NCI-H1048 (cell line): ENCODE measurements at regions not wholly inside any gene's neighbourhood (a gene's known extent, or its start where the extent isn't known, plus 50 kb on each side); places are given as distances from the start of the nearest gene placed in this dataset.
"Not testable (repeated sequence)": the region's sequence is repeated elsewhere in the genome, so short reads cannot be mapped to it uniquely, and the experiment has no call there.

ENCODE experiments used
- DNase-seq: peaks from one replicate; lab custom pipeline; 2025; lab: John Stamatoyannopoulos, UW

DNA sequence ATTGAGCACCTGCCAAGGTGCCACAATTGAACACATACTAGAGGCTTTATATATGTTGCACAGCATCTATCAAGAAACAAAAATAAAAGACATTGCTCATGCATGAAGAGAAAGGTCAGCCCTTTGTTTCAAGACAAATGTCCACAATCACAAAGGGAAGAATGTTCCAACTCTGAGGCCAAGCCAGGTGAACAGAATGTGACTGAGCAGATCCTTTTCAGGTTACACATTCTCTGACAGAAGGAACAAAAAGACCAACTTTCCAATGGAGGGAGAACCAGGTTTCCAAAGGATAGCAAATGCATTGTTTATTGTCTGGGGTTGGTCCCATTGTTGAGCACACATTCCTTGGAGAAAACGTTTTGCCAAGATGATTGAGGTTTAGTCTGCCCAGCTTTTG, 50.2 kb upstream of the FAM174B start:
- no peak for DNase-seq

DNA sequence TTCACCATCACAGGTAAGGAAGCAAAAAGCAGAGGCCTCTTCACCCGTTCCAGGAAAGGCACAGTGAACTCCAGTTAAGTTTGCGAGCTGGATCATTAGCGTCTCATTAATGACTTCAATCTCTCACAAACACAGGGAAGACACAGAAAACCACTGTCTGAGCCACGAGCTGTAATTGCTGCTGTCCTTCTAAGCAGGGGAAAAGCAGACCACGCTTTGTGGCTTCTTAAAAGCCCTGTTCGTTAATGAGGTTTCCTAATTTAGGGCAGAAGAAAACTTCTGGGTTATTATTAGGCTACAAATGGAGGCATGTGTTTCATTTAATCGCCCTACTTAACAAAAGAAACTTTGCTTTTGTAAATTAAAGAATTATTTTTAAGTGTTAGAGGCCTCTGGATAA, 50.6 kb upstream of the FAM174B start:
- no peak for DNase-seq

DNA sequence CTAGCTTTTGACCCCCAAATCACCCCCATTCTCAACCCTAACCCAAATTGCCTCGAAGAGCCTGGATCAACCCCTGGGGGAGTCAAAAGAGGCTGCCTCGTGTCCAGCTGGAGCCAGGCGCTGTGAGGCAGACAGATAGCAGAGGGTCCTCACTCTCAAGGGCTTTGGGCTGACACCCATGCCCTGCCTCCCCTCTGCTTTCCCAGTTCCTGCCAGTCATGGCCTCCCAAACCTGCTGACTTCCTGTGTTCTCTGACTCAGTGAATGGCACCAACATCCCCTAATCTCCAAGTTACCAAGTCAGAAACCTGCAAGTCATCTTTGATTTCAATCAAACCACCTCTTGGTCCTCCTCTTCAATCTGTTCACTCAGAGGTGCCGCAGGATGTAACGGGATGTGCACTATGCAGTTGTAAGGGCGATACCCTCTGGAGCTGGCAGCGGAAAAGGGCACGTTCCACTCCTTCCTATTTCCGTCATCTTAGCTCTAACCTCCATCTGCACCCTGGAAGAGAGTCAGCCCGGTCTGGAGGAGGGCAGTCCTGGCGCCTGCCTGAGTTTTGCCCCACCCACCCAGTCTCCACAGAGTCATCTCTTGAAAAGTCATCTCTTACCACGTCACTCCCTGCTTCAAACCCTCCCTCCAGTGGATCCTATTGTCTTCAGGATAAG, 52.4 kb upstream of the FAM174B start:
- no peak for DNase-seq

DNA sequence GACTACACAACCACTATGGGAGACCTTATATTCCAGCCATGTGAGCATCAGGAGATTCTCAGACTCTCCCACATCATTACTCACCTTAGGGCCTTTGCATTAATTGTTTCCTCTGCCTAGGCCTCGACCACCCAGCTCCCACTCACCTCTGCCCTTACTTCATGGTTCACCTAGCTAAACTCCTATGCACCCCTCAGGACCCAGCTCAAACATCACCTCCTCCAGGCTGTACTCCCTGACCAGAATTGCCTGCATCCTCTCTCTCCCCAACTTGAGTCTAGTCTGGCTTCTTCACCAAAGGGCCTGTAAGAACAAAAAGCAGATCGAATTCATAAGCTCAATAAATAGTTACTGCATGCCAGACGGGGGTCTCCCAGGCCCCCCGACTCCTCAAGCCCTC, 53.1 kb upstream of the FAM174B start:
- no peak for DNase-seq

DNA sequence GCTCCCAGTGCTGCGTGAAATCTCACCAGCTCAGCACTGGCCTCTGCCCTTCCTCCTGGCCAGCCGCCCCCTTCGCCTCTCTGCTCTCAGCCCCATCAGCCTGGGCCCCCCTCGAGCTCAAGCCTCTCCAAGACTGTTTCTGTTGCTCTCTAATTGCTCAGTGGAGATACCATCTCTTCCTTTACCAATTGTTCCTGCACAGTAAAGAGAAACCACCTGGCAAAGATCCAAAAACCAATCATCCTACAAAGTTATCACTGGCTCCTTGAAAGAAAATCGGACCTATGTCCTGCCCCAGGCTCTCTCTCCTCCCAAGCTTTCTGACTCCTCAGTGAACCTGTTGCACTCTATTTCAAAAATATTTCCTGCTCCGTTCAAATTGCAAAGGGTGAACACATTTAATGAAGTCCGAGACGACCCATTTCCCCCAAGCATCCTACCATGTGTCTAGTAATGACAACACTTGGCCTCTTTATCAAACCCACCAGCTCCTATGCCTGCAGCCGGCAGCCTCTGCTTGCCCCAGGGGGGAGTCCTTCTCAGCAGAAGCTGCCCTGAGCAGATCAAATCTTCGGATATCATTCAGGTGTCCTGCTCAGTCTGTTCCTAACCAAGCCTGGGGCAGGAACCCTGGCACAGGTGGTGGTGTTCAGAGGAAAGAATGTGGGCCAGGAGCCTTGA, 53.7 kb upstream of the FAM174B start:
- no peak for DNase-seq

DNA sequence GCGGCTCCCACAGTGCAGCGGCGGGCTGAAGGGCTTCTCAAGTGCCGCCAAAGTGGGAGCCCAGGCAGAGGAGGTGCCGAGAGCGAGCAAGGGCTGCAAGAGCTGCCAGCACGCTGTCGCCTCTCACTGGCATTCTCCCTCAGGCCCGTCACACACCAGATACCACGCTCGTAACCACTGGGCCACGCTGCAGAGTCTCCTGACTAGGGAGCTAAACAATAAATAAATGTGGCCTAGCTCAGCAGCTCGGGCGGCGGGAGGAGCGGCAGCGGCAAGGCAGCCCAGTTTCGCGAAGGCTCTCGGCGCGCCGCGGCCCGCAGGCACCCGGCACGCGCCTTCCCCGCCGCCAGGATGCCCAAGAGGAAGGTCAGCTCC, 55.9 kb upstream of the FAM174B start:
- no peak for DNase-seq

DNA sequence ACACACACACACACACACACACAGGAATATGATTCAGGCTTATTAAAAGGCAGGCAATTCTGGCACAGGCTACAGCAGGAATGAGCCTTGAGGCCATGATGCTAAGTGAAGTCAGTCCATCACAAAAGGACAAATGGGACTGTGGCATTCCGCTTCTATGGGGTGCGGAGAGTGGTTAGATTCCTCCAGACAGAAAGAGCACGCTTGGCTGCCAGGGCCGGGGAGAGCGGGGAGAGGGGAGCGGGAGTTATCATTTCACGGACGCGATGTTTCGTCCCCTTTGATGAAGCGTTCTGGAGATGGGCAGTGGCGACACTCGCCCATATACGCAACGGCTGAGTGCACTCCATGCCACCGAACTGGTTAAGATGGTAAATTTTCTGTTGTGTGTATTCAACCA, 58.5 kb upstream of the FAM174B start:
- no peak for DNase-seq

DNA sequence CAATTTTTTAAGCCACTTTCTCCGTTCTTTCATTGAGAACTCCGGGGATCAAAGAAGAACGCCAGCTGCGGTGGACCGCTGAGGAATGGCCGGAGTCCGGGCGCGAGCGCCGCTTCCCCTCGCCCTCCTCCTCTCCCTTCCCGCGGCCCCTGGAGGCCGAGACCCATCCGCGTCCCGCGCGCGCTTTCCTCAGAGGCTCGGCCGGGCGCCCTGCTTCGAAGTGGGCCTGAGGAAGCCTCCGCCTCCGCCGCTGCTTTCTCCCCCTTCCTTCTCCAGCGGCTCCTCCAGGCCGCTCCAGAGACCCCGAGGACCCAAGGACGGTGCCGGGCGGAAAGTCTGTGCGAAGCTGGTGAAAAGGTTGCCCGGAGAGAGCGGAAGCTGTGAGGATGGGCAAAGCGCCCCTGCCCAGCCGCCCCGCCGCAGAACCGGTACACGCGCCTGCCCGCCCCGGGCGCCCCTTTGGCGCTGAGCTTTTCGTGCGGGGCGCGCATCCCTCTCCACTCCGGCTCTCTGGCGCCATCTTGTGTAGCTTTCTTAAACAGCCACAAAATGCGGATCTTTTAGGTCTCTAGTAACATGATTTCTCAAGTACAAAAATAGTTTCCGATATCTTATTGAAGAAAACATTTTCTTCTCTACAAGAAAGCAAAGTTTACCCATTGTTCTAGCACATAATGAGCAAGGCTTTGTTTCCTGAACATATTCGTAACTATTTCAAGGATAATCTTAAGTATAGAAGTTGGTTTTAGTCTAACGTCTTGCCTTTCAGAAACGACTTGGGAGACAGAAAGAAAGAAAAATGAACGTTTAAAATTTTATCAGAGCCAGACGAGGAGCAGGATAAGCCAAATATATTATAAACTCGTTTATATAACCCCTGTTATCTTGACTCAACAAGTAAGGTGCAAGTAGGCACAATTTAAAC, 59.2 kb upstream of the FAM174B start:
- peak; percentile 38 for DNase-seq

DNA sequence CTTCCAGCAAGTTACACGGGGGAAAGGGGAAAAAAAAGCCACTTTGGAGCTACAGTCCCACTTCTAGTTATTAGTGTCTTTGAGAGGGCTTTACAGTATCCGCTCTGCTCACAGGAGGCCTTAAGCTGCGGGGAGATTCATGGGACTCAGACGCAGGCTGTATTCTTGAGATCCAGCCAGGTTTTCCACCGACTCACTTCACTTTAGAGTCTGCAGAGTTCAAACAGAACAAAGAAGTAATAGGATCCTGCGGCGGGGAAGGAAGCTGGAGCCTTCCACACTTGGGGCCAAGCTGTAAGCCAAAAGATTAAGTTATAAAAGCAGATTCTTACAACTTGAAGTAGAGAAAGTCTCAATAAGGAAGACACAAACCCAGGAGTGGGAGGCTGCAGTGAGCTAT, 60.2 kb upstream of the FAM174B start:
- DNase-seq = no peak

DNA sequence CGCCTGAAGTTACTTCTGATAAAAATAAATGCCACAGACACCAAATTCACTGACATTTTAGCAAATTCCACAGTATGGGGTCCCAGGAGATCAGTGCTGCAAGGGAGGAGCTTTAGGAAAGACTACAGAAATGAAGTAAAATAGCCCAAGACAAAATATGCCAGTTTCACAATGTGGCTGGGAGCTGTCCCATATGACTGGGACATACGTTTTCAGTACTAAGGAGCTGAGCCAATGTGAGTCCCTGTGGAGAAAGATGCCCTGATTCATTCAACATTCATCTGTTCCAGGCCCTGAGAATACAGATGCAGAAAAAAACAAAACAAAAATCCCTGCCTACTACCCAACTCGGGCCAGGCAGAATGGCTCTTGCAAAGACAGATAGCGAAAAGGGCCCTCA, 63.4 kb upstream of the FAM174B start:
- DNase-seq = no peak

DNA sequence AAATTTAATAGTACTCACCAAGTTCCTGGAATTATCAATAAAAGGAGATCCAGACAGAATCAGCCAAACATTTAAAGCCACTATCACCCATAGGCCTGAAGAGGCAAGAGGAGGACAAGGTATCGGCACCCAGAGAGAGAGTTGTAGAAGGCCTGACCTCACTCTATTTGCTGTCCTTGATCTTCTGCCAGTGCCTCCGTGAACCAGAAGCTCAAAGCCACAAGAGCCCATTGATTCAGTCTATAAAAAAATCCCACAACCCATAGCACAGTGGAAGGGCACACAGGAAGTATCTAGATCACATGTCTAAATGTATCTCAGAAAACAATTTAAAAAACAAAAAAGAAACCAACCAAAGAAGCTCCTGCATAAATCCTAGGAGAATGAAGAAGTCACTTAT, 68.6 kb upstream of the FAM174B start:
- no peak for DNase-seq

DNA sequence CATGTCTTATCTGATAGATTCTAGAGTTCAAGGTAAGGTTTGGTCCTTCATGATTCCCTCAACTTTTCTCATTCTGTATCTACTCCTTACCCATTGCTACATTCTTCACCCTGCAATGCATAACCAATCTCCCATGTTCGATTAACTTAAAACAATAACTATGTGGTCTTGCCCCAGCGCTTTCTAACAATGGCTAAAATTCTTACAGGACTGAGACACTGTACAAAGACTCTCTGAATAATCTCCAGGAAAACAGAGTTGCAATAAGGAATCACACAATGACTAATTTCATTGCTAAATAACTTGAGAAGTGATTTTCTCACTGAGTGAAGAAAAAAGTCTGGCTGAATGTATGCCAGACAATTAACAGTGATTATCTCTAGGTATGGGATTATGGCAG, 69.6 kb upstream of the FAM174B start:
- no peak for DNase-seq

DNA sequence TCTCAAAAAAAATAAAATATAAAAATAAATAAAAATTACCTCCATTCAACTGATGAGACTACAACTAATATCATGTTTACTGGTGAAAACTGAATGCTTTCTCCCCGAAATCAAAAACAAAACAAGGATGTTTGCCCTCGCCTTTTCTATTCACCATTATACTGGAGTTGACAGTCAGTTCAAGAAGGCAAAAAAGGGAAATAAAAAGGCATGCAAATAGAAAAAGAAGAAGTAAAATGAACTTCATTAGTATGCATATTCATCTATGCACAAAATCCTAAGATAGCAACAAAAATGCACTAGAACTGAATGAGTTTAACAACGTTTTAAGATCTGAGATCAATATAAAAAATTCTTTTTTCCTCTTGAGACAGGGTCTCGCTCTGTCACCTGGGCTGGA, 72.7 kb upstream of the FAM174B start:
- no peak for DNase-seq

DNA sequence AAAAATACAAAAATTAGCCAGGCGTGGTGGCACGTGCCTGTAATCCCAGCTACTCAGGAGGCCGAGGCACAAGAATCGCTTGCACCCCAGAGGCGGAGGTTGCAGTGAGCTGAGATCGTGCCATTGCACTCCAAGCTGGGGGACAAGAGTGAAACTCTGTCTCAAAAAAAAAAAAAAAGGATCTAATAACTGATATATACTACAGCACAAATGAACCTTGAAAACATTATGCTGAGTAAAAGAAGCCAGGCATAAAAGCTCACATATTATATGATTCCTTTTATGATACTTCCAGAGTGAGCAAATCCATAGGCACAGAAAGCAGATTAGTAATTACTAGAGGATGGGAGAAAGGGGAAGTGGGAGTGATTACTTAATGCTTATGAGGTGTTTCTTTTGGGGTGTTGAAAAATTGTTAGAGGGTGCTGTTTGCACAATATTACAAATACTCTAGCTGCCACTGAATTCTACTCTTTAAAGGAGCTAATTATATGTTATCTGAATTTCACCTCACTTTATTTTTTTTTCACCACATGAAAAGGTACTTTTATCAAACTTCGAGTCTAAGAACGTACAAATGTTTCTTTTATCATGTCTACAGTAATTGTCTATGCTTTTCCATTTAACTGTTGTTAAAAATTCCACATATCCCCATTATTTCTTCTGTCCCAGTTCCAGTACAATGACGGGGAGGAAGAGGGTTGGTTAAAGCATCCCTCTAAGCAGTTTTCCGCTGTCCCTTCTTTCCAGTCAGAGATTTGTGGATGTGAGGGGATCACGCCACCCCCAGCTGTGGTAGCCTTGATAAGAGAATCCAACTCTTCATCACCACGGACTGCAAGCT, 77.7 kb upstream of the FAM174B start:
- no peak for DNase-seq

DNA sequence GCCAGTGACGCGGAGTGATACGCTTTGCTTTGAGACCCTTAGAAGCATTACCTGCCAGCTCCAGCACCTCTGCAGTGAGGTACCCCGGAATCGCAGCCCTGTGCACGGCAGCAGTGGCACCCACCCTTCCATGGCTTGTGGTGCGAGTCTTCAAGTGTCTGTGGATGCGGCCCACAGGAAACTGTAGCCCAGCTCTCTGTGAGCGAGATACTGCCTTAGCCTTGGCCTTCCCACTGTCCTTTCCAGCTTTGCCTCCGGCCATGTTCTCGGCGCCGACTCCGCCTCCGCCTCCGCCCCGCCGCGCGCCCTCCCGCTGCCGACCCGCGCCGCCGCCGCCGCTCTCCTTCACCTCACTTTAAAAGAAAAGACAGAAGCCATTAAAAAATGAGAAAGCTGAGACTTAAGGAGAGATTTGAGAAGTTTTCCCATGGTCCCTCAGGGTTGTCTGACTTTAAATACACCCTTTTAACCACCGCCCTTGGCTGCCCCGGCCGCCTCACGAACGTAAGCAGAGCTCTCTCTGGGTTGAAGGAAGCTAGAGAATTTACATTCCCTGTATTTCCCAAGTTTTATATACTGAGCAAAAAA, 78.5 kb upstream of the FAM174B start:
- no peak for DNase-seq

DNA sequence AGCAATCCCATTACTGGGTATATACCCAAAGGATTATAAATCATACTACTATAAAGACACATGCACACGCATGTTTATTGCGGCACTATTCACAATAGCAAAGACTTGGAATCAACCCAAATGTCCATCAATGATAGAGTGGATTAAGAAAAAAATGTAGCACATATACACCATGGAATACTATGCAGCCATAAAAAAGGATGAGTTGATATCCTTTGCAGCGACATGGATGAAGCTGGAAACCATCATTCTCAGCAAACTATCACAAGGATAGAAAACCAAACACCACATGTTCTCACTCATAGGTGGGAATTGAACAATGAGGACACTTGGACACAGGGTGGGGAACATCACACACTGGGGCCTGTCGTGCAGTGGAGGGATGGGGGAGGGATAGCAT, 83.7 kb upstream of the FAM174B start:
- not testable (repeated sequence) for DNase-seq

DNA sequence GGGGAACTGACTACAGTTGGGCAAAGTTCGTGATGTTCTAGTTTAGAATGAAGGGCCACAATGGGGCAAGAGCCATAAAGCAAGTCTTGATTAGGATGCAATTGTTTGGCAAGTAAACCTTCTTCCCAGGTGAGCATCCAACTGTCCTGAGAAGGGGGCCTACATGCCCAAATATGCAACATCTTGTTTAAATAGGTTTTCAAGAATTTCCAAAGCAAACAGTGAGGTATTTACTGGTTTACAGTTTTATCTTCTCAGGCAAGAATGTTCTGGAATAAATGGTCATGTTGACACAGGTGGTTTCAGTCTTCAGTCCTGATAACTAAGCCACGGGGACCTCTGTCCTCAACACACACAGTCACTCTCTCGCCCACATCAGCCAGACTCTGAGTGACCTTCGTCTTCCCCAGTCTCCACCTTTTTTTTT, 90.3 kb upstream of the FAM174B start:
- DNase-seq = no peak

DNA sequence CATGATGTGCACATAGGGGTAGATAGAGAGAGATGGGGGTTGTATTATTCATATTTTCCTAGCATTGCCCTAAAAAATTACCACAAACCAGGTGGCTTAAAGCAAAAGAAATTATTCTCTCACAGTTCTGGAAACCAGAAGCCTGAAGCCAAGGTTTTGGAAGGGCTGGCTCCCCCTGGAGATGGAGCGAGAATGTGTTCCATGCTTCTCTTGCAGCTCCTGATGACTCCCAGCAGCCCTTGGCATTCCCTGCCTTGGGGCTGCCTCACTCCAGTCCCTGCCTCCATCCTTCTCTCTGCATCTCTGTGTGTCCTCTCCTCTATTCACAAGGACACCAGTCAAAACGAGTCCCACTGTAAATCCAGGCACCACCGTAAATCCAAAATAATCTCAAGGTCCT, 91.5 kb upstream of the FAM174B start:
- DNase-seq = no peak

DNA sequence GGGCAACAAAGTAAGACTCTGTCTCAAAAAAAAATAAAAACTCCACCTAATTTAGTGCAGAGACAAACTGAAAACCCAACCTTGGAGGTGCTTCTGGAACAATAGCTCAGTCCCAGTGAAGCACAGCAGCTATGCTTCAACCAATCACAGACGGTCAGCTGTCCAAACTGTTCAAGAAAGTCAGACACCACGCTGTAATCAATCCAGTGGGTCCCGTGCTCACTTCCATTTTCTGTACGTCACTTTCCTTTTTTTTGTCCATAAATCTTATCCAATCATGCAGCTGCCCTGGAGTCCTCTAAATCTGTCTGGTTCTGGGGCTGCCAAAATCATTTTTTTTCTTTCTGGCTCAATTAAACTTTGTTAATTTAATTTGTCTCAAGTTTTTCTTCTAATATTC, 93.6 kb upstream of the FAM174B start:
- DNase-seq = no peak

DNA sequence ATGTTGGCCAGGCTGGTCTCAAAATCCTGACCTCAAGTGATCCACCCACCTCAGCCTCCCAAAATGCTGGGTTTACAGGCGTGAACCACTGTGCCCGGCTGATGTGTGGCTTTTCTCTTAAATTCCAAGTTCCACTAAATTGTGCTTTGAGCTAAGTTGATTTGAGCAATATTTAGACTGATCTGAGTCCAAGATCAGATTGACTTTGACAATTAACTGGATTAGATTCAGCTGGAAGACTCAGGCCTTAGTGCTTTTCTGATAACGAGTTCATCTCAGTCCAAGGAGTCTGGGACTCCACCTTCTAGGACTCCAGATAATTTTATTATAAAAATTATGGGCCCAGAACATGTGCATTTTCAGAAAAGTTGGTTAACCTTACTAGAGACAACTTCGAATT, 94.4 kb upstream of the FAM174B start:
- DNase-seq = no peak

DNA sequence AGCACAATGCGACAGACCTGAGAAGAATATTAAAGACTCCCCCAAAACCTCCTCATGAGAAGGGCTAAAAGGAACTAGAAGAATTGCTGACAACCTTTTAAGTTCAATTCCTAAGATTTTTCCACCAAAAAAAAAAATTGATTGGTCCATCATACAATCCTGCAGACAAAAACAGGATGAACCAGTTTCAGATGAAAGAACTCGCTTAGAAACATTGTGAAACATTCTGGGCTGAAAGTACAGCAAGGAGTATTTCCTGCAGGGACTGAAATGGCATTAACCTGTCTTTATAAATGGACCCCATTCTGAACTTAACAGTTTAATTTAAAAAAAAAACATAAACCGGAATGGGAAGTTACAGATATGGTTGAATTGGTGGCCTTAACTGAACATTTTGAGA, 96.0 kb upstream of the FAM174B start:
- no peak for DNase-seq

DNA sequence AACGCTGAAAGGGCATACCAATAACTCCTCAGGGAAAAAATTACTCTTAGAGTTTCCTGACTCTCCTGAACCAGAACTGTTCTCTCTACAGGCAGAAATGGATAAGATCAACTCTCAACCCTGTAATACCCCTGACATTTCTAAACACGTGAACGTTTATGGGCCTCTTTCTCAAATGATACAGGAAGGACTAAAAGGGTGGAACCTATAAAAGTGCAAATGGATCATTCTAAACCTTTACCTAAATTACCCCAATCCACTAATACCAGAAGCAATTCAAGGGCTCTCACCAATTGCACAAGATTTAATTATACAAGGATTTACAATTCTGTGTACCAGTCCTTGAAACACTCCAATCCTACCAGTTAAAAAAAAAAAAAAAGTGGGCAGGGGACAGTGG, 98.0 kb upstream of the FAM174B start:
- DNase-seq = no peak
